Left ventricle myocardium inferior (tissue), 1 donor: ENCODE measurements at regions not wholly inside any gene's neighbourhood (a gene's known extent, or its start where the extent isn't known, plus 50 kb on each side); places are given as distances from the start of the nearest gene placed in this dataset.
A peak's percentile ranks its signal among the peaks of the same experiment; 100 is the strongest.

Source experiments
- DNase-seq: peaks from one replicate; pipeline ENCODE4 v3.0.0-alpha.2; 2020
- H3K27ac ChIP-seq: fragments of 200-600 bp; replicated peaks from 2 replicates; pipeline ENCODE4 v1.8.0; 2021
- H3K27me3 ChIP-seq: fragments of 200-600 bp; 2 replicates; pipeline ENCODE4 v1.8.0; 2021; ENCODE audit warnings: low read depth
- H3K36me3 ChIP-seq: fragments of 200-600 bp; 2 replicates; pipeline ENCODE4 v1.8.0; 2021
- H3K4me1 ChIP-seq: fragments of 200-600 bp; 2 replicates; pipeline ENCODE4 v1.8.0; 2021
- H3K4me3 ChIP-seq: fragments of 200-600 bp; 2 replicates; pipeline ENCODE4 v1.8.0; 2021; ENCODE audit warnings: mild to moderate bottlenecking, moderate library complexity
- H3K9me3 ChIP-seq: fragments of 200-600 bp; replicated peaks from 2 replicates; pipeline ENCODE4 v1.8.0; 2021
- intact Hi-C: fragments of 100-400 bp; cut with micrococcal nuclease; formaldehyde crosslinking; loops from one replicate; pipeline ENCODE4 v1.11.0; 2022
- TF ChIP-seq, protein P1 (sequence below): fragments of 200-600 bp; IDR thresholded peaks from 2 replicates; pipeline ENCODE4 v1.8.0; 2021; ENCODE audit warnings: antibody characterized with exemption, mild to moderate bottlenecking, borderline replicate concordance
- donor health status: DM: no; HTN: yes; CAD: no; lungs with severe emphysema.

- no peaks in the 10 kb centered on the region for H3K36me3 ChIP-seq
- no peaks in the 10 kb centered on the region for H3K4me1 ChIP-seq
- H3K4me3 ChIP-seq, result no peak overlapping the region
- TF ChIP-seq, protein P1, sequence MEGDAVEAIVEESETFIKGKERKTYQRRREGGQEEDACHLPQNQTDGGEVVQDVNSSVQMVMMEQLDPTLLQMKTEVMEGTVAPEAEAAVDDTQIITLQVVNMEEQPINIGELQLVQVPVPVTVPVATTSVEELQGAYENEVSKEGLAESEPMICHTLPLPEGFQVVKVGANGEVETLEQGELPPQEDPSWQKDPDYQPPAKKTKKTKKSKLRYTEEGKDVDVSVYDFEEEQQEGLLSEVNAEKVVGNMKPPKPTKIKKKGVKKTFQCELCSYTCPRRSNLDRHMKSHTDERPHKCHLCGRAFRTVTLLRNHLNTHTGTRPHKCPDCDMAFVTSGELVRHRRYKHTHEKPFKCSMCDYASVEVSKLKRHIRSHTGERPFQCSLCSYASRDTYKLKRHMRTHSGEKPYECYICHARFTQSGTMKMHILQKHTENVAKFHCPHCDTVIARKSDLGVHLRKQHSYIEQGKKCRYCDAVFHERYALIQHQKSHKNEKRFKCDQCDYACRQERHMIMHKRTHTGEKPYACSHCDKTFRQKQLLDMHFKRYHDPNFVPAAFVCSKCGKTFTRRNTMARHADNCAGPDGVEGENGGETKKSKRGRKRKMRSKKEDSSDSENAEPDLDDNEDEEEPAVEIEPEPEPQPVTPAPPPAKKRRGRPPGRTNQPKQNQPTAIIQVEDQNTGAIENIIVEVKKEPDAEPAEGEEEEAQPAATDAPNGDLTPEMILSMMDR, result no peak
- peaks cover 16% of the 10 kb centered on the region for H3K27me3 ChIP-seq
- H3K27ac ChIP-seq, result no peak overlapping the region
- peaks cover 10% of the 10 kb centered on the region for H3K9me3 ChIP-seq
- intact Hi-C loops, result loop anchor here (10.0 kb wide), 1 partner anchor 121 kb away; no protein-coding TSS in a partner anchor
- no peak for DNase-seq
These were observed 132.1 kb upstream of the CXCL13 start for GRCh38 chr4:77473509-77473908.

DNA sequence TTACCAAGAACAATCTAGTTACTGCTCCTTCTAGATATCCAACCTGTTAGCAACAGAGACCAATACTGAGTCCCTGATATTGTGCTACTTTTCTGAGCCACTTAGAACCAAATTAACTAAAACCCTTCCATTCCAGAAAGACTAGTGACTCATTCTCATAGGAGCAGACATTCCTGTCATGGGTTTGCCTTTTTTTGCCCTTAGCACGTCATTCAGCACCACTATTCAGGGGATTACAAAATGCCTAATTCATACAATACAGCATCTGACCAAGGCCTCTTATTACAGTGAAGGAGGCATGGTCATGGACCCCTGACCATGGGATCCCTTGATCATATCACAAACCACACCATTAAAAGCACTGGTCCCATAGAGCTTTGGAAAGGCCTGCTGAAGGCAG lies 123.8 kb upstream of the CXCL13 start:
- Histone ChIP-seq H3K27me3 (no peaks in the 10 kb centered on the region), H3K4me3 (no peak overlapping the region), H3K36me3 (no peaks in the 10 kb centered on the region), H3K27ac (no peak overlapping the region), H3K4me1 (no peaks in the 10 kb centered on the region), H3K9me3 (peaks cover 11% of the 10 kb centered on the region)
- no peak for DNase-seq
- intact Hi-C loops, result no loop called here
- TF ChIP-seq, protein P1, result no peak

- peaks cover 7% of the 10 kb centered on the region for H3K9me3 ChIP-seq
- H3K4me1 ChIP-seq, result peaks cover 8% of the 10 kb centered on the region
- H3K36me3 ChIP-seq, result no peaks in the 10 kb centered on the region
- H3K27ac ChIP-seq, result peak overlapping the region; percentile 47
- DNase-seq, result no peak
- H3K4me3 ChIP-seq, result no peak overlapping the region
- intact Hi-C loops, result no loop called here
- TF ChIP-seq, protein P1, result no peak
- H3K27me3 ChIP-seq, result no peaks in the 10 kb centered on the region
These were observed 116.7 kb upstream of the CXCL13 start for GRCh38 chr4:77488882-77489281.

GRCh38 chr4:77493120-77493752 lies 112.4 kb upstream of the CXCL13 start:
- peaks cover 8% of the 10 kb centered on the region for H3K4me1 ChIP-seq
- H3K27ac ChIP-seq, result no peak overlapping the region
- intact Hi-C loops, result no loop called here
- no peaks in the 10 kb centered on the region for H3K27me3 ChIP-seq
- DNase-seq, result no peak
- no peaks in the 10 kb centered on the region for H3K9me3 ChIP-seq
- no peak overlapping the region for H3K4me3 ChIP-seq
- no peaks in the 10 kb centered on the region for H3K36me3 ChIP-seq
- TF ChIP-seq, protein P1, result no peak

- peaks cover 3% of the 10 kb centered on the region for H3K4me1 ChIP-seq
- no peaks in the 10 kb centered on the region for H3K9me3 ChIP-seq
- DNase-seq, result no peak
- H3K27me3 ChIP-seq, result no peaks in the 10 kb centered on the region
- no peaks in the 10 kb centered on the region for H3K36me3 ChIP-seq
- H3K4me3 ChIP-seq, result no peak overlapping the region
- intact Hi-C loops, result no loop called here
- TF ChIP-seq, protein P1, result no peak
- no peak overlapping the region for H3K27ac ChIP-seq
These were observed 111.6 kb upstream of the CXCL13 start for GRCh38 chr4:77493829-77494551.
